ENCODE measurements at regions not wholly inside any gene's neighbourhood (a gene's known extent, or its start where the extent isn't known, plus 50 kb on each side); places are given as distances from the start of the nearest gene placed in this dataset.
A peak's percentile ranks its signal among the peaks of the same experiment; 100 is the strongest.
"Not testable (repeated sequence)": the region's sequence is repeated elsewhere in the genome, so short reads cannot be mapped to it uniquely, and the experiment has no call there.

- no peak for DNase-seq (ENCODE audit: low read depth in 2 of 2)
Measured at GRCh38 chr11:104776501-104777170, 121.6 kb downstream of the CASP12 start.

GRCh38 chr11:104774578-104774977 is 123.7 kb downstream of the CASP12 start:
- DNase-seq (ENCODE audit: low read depth in 2 of 2) = no peak

GRCh38 chr11:104772806-104773241 is 125.4 kb downstream of the CASP12 start:
- DNase-seq (ENCODE audit: low read depth in 2 of 2) = no peak

- no peak for DNase-seq (ENCODE audit: low read depth in 2 of 2)
Measured at GRCh38 chr11:104771763-104772162, 126.5 kb downstream of the CASP12 start.

- not testable (repeated sequence) for DNase-seq (ENCODE audit: low read depth in 2 of 2)
Measured at GRCh38 chr11:104771046-104771445, 127.2 kb downstream of the CASP12 start.

- DNase-seq (ENCODE audit: low read depth in 2 of 2) = no peak
Measured at GRCh38 chr11:104765401-104766095, 132.7 kb downstream of the CASP12 start.

- no peak for DNase-seq (ENCODE audit: low read depth in 2 of 2)
Measured at GRCh38 chr11:104764710-104765045, 133.6 kb downstream of the CASP12 start.

GRCh38 chr11:104763930-104764709 is 134.1 kb downstream of the CASP12 start:
- no peak for DNase-seq (ENCODE audit: low read depth in 2 of 2)

GRCh38 chr11:104761511-104761910 is 136.7 kb downstream of the CASP12 start:
- no peak for DNase-seq (ENCODE audit: low read depth in 2 of 2)

- no peak for DNase-seq (ENCODE audit: low read depth in 2 of 2)
Measured at GRCh38 chr11:104759464-104759863, 138.8 kb downstream of the CASP12 start.

GRCh38 chr11:104738918-104739317 is 159.3 kb downstream of the CASP12 start:
- DNase-seq (ENCODE audit: low read depth in 2 of 2) = no peak

- no peak for DNase-seq (ENCODE audit: low read depth in 2 of 2)
Measured at GRCh38 chr11:104738208-104738607, 160.1 kb downstream of the CASP12 start.

- DNase-seq (ENCODE audit: low read depth in 2 of 2) = no peak
Measured at GRCh38 chr11:104736502-104736901, 161.8 kb downstream of the CASP12 start.

- no peak for DNase-seq (ENCODE audit: low read depth in 2 of 2)
Measured at GRCh38 chr11:104734998-104735397, 163.3 kb downstream of the CASP12 start.

GRCh38 chr11:104731890-104732289 is 166.4 kb downstream of the CASP12 start:
- DNase-seq (ENCODE audit: low read depth in 2 of 2) = no peak

- DNase-seq (ENCODE audit: low read depth in 2 of 2) = no peak
Measured at GRCh38 chr11:104728927-104729326, 169.3 kb downstream of the CASP12 start.

GRCh38 chr11:104727768-104728167 is 170.5 kb downstream of the CASP12 start:
- DNase-seq (ENCODE audit: low read depth in 2 of 2) = no peak

GRCh38 chr11:104727095-104727494 is 171.2 kb downstream of the CASP12 start:
- no peak for DNase-seq (ENCODE audit: low read depth in 2 of 2)

GRCh38 chr11:104725796-104726408 is 172.4 kb downstream of the CASP12 start:
- DNase-seq (ENCODE audit: low read depth in 2 of 2) = no peak

- no peak for DNase-seq (ENCODE audit: low read depth in 2 of 2)
Measured at GRCh38 chr11:104713401-104713800, 184.9 kb downstream of the CASP12 start.

- peak; percentile 28 to 58 for DNase-seq (ENCODE audit: low read depth in 2 of 2)
Measured at GRCh38 chr11:104705490-104706190, 192.6 kb downstream of the CASP12 start.

GRCh38 chr11:104704888-104705287 is 193.4 kb downstream of the CASP12 start:
- DNase-seq (ENCODE audit: low read depth in 2 of 2) = no peak
